NCI-H446 (cell line): ENCODE measurements at regions not wholly inside any gene's neighbourhood (a gene's known extent, or its start where the extent isn't known, plus 50 kb on each side); places are given as distances from the start of the nearest gene placed in this dataset.
"Not testable (repeated sequence)": the region's sequence is repeated elsewhere in the genome, so short reads cannot be mapped to it uniquely, and the experiment has no call there.

ENCODE experiments used
- DNase-seq, 2 experiments: peaks; one replicate each; lab custom pipeline; 2025; lab: John Stamatoyannopoulos, UW

- DNase-seq = not testable (repeated sequence)
Observed at GRCh38 chr14:59006179-59006578, 182.3 kb upstream of the DAAM1 start.

DNA sequence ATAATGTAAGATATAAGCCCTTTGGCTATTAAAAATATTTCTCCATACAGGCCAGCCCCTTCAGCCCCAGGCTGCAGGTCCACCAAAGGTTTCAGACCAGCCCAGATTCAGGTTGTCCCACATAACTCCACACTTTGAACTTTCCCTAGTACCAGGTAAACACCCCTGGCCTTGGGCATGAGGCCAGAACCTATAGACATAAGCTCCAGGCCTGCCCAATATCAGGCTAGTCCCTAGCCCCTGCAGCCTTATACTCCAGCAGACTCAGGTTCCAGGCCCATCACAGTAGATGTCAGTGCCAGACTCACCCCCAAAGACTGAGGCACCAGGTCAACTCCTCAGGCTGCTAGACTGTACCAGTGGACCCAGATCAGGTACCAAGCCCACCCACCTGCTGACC is 178.5 kb upstream of the DAAM1 start:
- no peak for DNase-seq

- DNase-seq = no peak
Observed at GRCh38 chr14:59013672-59014298, 174.7 kb upstream of the DAAM1 start.

GRCh38 chr14:59015482-59015881 is 173.0 kb upstream of the DAAM1 start:
- no peak for DNase-seq

DNA sequence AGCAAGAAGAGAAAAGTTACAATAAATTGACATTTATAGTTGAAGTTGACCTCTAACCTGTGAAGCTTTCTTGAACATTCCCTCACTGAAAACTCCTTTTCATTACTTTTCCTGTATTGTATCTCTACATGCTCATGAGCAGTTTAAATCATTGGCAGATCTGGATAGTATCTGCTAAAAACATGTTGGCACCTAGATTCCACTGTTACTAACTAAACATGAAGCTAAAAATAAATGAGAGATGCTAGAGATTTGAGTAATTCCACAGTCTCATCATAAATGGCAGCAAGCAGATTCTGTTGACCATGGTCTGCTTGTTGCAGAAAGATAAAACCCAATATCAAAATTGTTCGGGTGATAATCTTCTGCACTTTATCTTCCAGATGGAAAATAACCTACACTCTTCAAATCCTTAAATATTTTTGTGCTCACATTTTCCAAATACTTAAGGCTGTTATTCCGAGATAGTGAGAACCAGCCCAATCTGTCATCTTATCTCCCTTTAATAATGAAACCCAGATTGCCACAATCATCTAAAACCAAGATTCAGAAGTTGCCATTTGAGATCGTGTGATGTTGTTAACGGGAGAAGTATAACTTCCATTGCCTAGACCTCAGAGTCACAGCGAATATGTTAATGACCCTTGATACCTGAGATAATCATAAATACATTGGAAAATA is 171.0 kb upstream of the DAAM1 start:
- DNase-seq = no peak

DNA sequence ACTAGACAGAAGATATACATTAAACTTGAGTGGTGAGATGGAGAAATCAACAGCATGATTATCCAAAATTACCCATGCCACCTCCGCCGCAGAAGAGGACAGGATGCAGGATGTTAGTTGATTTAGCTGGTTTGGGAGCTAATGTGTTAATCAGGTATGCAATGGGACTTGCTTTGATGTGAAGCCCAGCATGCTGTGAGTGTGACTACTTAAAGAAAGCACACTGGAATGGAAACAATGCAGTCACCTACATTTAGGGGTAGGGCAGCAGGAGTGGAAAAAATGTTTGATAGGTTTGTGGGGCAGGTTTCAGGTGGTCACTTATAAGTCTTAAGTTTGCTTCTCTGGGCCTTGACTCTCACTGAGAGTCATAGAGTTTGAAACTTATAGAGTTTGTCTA is 170.0 kb upstream of the DAAM1 start:
- no peak for DNase-seq

DNA sequence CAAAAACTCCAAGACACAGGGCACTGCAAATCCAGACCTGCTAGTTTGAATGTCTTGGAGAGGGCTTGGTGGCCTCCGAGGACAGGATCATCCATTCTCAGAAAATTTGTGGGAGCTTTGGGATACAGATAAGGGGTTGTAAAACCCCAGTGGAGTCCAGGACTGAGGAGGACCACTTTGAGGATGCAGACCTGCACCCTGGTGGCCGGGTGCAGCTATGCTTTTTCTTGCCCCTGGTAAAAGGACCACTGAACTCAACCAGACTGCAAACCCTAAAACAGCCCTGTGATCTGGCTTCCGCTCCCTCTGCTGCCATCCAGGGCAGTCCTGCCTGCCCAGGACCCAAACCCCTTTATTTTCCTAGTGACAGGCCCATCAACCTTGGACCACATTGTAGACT is 169.5 kb upstream of the DAAM1 start:
- DNase-seq = no peak

GRCh38 chr14:59020382-59020781 is 168.1 kb upstream of the DAAM1 start:
- peak; percentile 8 to 29 for DNase-seq

- peak in 1 of 2 experiments; percentile 39 for DNase-seq
Observed at GRCh38 chr14:59022144-59022543, 166.3 kb upstream of the DAAM1 start.

GRCh38 chr14:59026081-59026480 is 162.4 kb upstream of the DAAM1 start:
- no peak for DNase-seq

GRCh38 chr14:59026640-59027039 is 161.8 kb upstream of the DAAM1 start:
- DNase-seq = not testable (repeated sequence)

GRCh38 chr14:59028476-59029202 is 159.8 kb upstream of the DAAM1 start:
- peak; percentile 62 to 80 for DNase-seq

GRCh38 chr14:59032826-59033225 is 155.6 kb upstream of the DAAM1 start:
- DNase-seq = no peak

DNA sequence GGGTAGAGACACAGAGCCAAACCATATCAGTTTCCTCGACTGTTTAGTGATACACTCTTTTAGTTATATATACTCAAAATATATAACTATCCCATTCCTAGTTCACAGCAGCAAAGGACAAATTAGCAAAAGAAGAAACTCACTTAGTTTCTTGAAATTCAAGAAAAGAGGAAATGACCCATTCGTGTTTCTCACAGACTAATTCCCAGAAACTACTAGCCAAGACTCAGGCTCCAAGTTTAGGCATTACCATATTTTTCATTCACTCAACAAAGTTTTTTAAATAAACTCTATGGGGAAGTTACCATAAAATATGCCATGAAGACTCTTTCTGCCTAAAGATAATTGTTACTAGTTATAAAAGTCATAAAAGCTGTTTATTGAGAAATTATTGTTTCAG is 152.3 kb upstream of the DAAM1 start:
- DNase-seq = no peak

DNA sequence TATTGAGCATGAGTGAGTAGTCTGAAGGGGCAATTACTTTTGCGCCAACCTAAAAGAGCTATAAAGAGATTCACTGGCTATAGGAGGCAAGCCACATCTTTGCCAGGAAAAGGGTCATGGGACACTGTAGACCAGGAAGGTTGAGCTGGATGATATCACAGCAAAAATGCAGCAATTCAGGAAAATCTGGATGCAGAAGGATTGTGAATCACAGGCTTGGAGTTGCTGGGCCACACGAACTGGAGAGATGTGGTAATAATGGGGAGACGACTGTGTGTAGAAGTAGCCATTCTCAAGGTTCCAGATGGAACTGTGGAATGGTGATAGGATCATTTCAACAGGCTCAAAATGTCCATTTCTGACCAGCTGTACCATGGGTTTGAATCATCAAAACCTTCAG is 151.4 kb upstream of the DAAM1 start:
- DNase-seq = no peak

DNA sequence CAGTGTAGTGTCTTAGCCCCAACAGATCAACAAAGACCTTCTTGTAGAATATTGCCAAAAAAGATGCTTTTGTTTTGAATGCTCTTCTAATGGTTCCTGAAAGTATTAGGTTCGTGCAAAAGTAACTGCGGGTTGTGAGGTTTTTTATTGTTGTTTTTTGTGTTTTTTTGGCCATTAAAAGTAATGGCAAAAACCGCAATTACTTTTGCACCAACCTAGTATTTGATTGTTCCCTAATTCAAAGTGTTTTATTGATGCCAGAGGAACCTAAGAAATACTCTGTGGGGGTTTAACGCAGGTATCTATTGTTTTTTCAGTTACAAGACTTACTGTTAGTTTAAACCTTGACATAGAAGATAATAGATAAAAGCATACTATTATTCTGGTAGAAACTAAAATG is 150.8 kb upstream of the DAAM1 start:
- DNase-seq = no peak

DNA sequence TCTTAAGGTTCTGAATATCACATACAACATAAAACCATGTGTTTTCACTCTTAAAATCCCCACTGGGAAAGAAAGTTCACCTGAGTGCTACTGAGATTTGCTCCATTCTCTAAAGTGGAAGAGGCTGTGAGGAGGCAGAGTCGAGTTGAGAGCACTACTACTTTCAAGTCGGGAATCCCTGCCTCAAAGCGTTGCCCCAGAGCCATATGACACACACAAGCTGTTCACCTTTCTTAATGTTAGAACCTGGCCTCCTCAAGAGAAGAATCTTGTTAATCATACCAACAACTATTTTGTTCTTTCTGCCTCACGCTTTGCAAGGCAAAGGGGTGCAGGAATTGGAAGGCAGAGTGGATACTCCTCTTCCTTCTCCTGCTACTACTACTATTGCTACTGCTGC is 149.7 kb upstream of the DAAM1 start:
- no peak for DNase-seq

GRCh38 chr14:59041308-59041707 is 147.2 kb upstream of the DAAM1 start:
- no peak for DNase-seq

DNA sequence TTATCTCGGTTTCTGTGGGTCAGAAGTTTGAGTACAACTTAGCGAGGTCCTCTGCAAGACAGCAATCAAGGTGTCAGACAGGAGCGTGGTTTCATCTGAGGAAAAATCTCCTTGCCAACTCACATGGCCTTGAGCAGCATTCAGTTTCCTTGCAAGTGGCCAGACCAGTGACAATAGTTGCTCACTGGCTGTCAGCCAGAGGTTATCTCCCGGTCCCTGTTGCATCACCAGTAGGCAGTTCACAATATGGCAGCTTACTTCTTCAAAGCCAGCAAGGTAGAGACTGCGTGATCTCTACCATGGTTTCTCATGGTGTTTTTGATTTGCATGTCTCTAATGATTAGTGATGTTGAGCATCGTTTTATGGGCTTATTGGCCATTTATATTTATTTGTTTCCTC is 143.8 kb upstream of the DAAM1 start:
- DNase-seq = no peak

DNA sequence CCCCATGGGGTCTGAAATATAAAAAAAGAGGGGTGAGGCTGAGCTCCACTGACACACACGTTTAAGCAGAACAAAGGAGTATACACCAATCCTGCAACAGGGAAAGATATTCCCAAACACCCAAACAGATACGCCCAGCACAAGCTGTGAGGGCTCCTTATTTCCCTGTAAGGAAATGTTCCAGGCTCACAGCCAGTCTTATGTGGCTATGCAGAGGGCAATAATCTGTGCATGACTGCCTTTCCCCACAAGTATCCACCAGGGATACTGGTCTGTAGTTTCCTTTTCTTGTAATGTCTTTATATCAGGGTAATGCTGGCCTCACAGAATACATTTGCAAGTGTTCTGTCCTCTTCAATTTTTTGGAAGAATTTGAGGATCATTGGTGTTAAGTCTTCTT is 141.7 kb upstream of the DAAM1 start:
- DNase-seq = no peak

GRCh38 chr14:59055006-59055405 is 133.5 kb upstream of the DAAM1 start:
- DNase-seq = no peak

GRCh38 chr14:59055439-59056045 is 132.9 kb upstream of the DAAM1 start:
- DNase-seq = peak in 1 of 2 experiments; percentile 36

DNA sequence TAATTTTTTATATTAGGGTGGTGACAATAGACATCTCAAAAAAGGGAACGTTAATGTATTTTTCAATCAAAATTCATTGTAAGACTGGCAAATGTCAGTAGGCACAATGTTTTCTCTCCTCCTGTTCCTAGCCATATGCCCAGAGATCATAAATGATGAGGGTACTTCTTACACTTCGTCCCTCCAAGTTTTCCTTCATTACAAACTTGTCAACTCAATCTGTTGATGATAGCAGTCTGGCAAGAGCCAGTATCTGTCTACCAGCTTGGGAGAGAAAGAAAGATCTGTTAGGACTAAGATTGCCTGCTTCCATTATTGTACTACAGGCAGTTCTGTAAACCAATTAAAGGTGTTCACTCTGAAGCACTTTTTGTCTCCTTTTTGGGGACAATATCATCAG is 130.9 kb upstream of the DAAM1 start:
- DNase-seq = no peak
